ENCODE measurements at regions not wholly inside any gene's neighbourhood (a gene's known extent, or its start where the extent isn't known, plus 50 kb on each side); places are given as distances from the start of the nearest gene placed in this dataset.

GRCh38 chr20:60935971-60936370 is 316.1 kb upstream of the CDH4 start:
- TF ChIP-seq CTCF (IDR thresholded peaks at IDR 0.05) (no peak), POLR2A (IDR thresholded peaks at IDR 0.05) (no peak), EP300 (IDR thresholded peaks at IDR 0.05) (no peak)
